HG03159 (cell line): ENCODE measurements at regions not wholly inside any gene's neighbourhood (a gene's known extent, or its start where the extent isn't known, plus 50 kb on each side); places are given as distances from the start of the nearest gene placed in this dataset.
"Not testable (repeated sequence)": the region's sequence is repeated elsewhere in the genome, so short reads cannot be mapped to it uniquely, and the experiment has no call there.

Source experiments
- ATAC-seq: cut with Tn5 transposase; IDR thresholded peaks from one replicate; pipeline ENCODE4 v1.9.1; 2021; ENCODE audit warnings: mild to moderate bottlenecking, moderate library complexity; ENCODE audit not compliant: unreplicated experiment

- no peak for ATAC-seq
Measured at GRCh38 chr11:110347660-110348059, 51.2 kb upstream of the RDX start.

GRCh38 chr11:110349138-110349996 lies 53.0 kb upstream of the RDX start:
- peak; percentile 78 for ATAC-seq

- ATAC-seq = peak; percentile 4
Measured at GRCh38 chr11:110349997-110350383, 53.6 kb upstream of the RDX start.

- no peak for ATAC-seq
Measured at GRCh38 chr11:110355011-110355744, 58.8 kb upstream of the RDX start.

- no peak for ATAC-seq
Measured at GRCh38 chr11:110356762-110357671, 60.6 kb upstream of the RDX start.

- no peak for ATAC-seq
Measured at GRCh38 chr11:110358336-110358735, 61.9 kb upstream of the RDX start.

- ATAC-seq = not testable (repeated sequence)
Measured at GRCh38 chr11:110360781-110361408, 64.5 kb upstream of the RDX start.

GRCh38 chr11:110362971-110363509 lies 66.6 kb upstream of the RDX start:
- no peak for ATAC-seq

GRCh38 chr11:110366291-110366690 lies 63.5 kb upstream of the FDX1 start:
- no peak for ATAC-seq

- ATAC-seq = no peak
Measured at GRCh38 chr11:110367571-110367970, 62.2 kb upstream of the FDX1 start.

- no peak for ATAC-seq
Measured at GRCh38 chr11:110371084-110371483, 58.7 kb upstream of the FDX1 start.

GRCh38 chr11:110373051-110373702 lies 56.6 kb upstream of the FDX1 start:
- peak; percentile 91 for ATAC-seq

- no peak for ATAC-seq
Measured at GRCh38 chr11:110374921-110375320, 54.8 kb upstream of the FDX1 start.

- no peak for ATAC-seq
Measured at GRCh38 chr11:110375351-110375750, 54.4 kb upstream of the FDX1 start.

- ATAC-seq = no peak
Measured at GRCh38 chr11:110376021-110376420, 53.7 kb upstream of the FDX1 start.

- ATAC-seq = peak; percentile 35
Measured at GRCh38 chr11:110376711-110377324, 52.9 kb upstream of the FDX1 start.

GRCh38 chr11:110377434-110377833 lies 52.3 kb upstream of the FDX1 start:
- ATAC-seq = no peak

- ATAC-seq = no peak
Measured at GRCh38 chr11:110379261-110379660, 50.5 kb upstream of the FDX1 start.

- no peak for ATAC-seq
Measured at GRCh38 chr11:110379936-110380335, 49.8 kb upstream of the FDX1 start.
